ENCODE measurements at regions not wholly inside any gene's neighbourhood (a gene's known extent, or its start where the extent isn't known, plus 50 kb on each side); places are given as distances from the start of the nearest gene placed in this dataset.

- no peak overlapping the region for H3K9ac ChIP-seq (ENCODE audit: insufficient read depth, low read depth, low read length)
- no peak overlapping the region for H3K4me2 ChIP-seq (ENCODE audit: low read depth, low read length)
- POLR2A ChIA-PET, result no interaction called here
- H3K4me1 ChIP-seq (ENCODE audit: insufficient read depth, low read length), result no peaks in the 10 kb centered on the region
- H3K27me3 ChIP-seq (ENCODE audit: control insufficient read depth in 1 of 2, insufficient read depth in 2 of 2, low read length in 2 of 2), result no peaks in the 10 kb centered on the region; a peak in 1 of 5 replicates
- 23% methylated on average over 5 of the region's 5 CpGs for WGBS (ENCODE audit: low lambda C conversion rate)
- ATAC-seq (no peak), FAIRE-seq (no peak), DNase-seq (ENCODE audit: low spot score) (no peak)
- no peaks in the 10 kb centered on the region for H4K20me1 ChIP-seq (ENCODE audit: insufficient read depth, low read length)
- no peak overlapping the region for H3K27ac ChIP-seq (ENCODE audit: extremely low read length, insufficient read depth, low read length)
- H3K9me3 ChIP-seq (ENCODE audit: low read length), result no peaks in the 10 kb centered on the region
- in situ Hi-C loops (cut with HindIII; ENCODE audit: extremely low pct_ligation_motif_present, low pct_unique_long_range_greater_than_20kb) (no loop called here), intact Hi-C loops (cut with micrococcal nuclease; ENCODE audit: unreplicated experiment) (no loop called here)
- TF ChIP-seq AHDC1 (CRISPR knock-in tag; IDR thresholded peaks at IDR 0.05; ENCODE audit: borderline replicate concordance), result no peak
- no peak for TF ChIP-seq ZNF432 (CRISPR knock-in tag; IDR thresholded peaks at IDR 0.05; ENCODE audit: borderline replicate concordance)
- TF ChIP-seq ARHGAP35 (CRISPR knock-in tag; IDR thresholded peaks at IDR 0.05; ENCODE audit: borderline replicate concordance), result no peak
- TF ChIP-seq, protein P1, sequence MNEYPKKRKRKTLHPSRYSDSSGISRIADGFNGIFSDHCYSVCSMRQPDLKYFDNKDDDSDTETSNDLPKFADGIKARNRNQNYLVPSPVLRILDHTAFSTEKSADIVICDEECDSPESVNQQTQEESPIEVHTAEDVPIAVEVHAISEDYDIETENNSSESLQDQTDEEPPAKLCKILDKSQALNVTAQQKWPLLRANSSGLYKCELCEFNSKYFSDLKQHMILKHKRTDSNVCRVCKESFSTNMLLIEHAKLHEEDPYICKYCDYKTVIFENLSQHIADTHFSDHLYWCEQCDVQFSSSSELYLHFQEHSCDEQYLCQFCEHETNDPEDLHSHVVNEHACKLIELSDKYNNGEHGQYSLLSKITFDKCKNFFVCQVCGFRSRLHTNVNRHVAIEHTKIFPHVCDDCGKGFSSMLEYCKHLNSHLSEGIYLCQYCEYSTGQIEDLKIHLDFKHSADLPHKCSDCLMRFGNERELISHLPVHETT (CRISPR knock-in tag; conservative IDR thresholded peaks at IDR 0.05), result no peak
- no peak for TF ChIP-seq HINFP (CRISPR knock-in tag; IDR thresholded peaks at IDR 0.05; ENCODE audit: low read depth)
- TF ChIP-seq, protein P2, sequence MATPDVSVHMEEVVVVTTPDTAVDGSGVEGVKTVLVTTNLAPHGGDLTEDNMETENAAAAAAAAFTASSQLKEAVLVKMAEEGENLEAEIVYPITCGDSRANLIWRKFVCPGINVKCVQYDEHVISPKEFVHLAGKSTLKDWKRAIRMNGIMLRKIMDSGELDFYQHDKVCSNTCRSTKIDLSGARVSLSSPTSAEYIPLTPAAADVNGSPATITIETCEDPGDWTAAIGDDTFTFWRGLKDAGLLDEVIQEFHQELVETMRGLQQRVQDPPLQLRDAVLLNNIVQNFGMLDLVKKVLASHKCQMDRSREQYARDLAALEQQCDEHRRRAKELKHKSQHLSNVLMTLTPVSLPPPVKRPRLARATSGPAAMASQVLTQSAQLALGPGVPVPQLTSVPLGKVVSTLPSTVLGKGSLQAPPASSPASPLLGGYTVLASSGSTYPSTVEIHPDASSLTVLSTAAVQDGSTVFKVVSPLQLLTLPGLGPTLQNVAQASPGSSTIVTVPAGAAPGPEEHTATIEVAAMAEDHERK (CRISPR knock-in tag; IDR thresholded peaks at IDR 0.05; ENCODE audit: low read depth), result no peak
- no peak for TF ChIP-seq ZNF232 (CRISPR knock-in tag; IDR thresholded peaks at IDR 0.05; ENCODE audit: borderline replicate concordance)
- no peak for TF ChIP-seq TIGD3 (CRISPR knock-in tag; IDR thresholded peaks at IDR 0.05; ENCODE audit: borderline replicate concordance)
- no peaks in the 10 kb centered on the region for H3K36me3 ChIP-seq (replicated peaks in 1 of 2; ENCODE audit: control insufficient read depth in 1 of 2, insufficient read depth in 2 of 2, low read length in 2 of 2)
- no peak overlapping the region for H2AFZ ChIP-seq (ENCODE audit: low read length)
- no TSS peak for BruUV-seq (replicated peaks)
- no peak overlapping the region for H3K4me3 ChIP-seq (replicated peaks in 1 of 3; ENCODE audit: insufficient read depth in 1 of 3, low read depth in 2 of 3, low read length in 3 of 3)
- CTCF ChIA-PET (ENCODE audit: low intra/inter-chr PET ratio, low total read pairs), result no interaction called here
- no peaks in the 10 kb centered on the region for H3K79me2 ChIP-seq (ENCODE audit: insufficient read depth, low read length)
These were observed 138.5 kb upstream of the BEND6 start for GRCh38 chr6:56816370-56816769.

Data from HepG2 (cell line).